Kidney (tissue), 13 donors: ENCODE measurements at regions not wholly inside any gene's neighbourhood (a gene's known extent, or its start where the extent isn't known, plus 50 kb on each side); places are given as distances from the start of the nearest gene placed in this dataset.

Experiments
- DNase-seq, 5 donors: peaks; one replicate each; pipeline ENCODE4 v3.0.0-alpha.2; 2013 to 2020
- FAIRE-seq: peaks from 2 replicates; lab custom pipeline; 2012; peaks lifted over from hg19 to GRCh38; lab: Jason Lieb, UNC
- H3K27ac ChIP-seq, 2 donors: one replicate each; pipeline ENCODE4 v1.7.0; 2013; ENCODE audit warnings: low read depth in 2 of 2, low read length in 2 of 2, inconsistent platforms in 1 of 2
- H3K27me3 ChIP-seq: one replicate; pipeline ENCODE4 v1.7.1; 2013; ENCODE audit warnings: low read length, inconsistent platforms; ENCODE audit not compliant: control insufficient read depth, insufficient read depth
- H3K36me3 ChIP-seq, 3 donors: one replicate each; pipeline versions ENCODE4 v1.7.0 to v1.7.1; 2013; ENCODE audit warnings: low read length in 3 of 3, control low read depth in 1 of 3, inconsistent platforms in 1 of 3; ENCODE audit not compliant: insufficient read depth in 3 of 3, control insufficient read depth in 2 of 3
- H3K4me1 ChIP-seq, 3 donors: one replicate each; pipeline versions ENCODE4 v1.7.0 to v1.7.1; 2013; ENCODE audit warnings: low read length in 3 of 3, inconsistent platforms in 1 of 3, low read depth in 1 of 3; ENCODE audit not compliant: control insufficient read depth in 2 of 3, insufficient read depth in 2 of 3
- H3K4me3 ChIP-seq, 3 donors: one replicate each; pipeline versions ENCODE4 v1.7.0 to v1.8.1; 2013; ENCODE audit warnings: low read length in 3 of 3, control low read depth in 1 of 3, inconsistent platforms in 1 of 3
- H3K9ac ChIP-seq, 3 donors: one replicate each; pipeline versions ENCODE4 v1.7.0 to v1.7.1; 2013; ENCODE audit warnings: low read length in 3 of 3, control low read depth in 1 of 3, inconsistent platforms in 1 of 3
- H3K9me3 ChIP-seq, 3 donors: one replicate each; pipeline versions ENCODE4 v1.7.0 to v1.7.1; 2013; ENCODE audit warnings: low read length in 3 of 3, control low read depth in 1 of 3, inconsistent platforms in 1 of 3; ENCODE audit not compliant: control insufficient read depth in 2 of 3, insufficient read depth in 1 of 3
- CTCF ChIP-seq: IDR thresholded peaks from 3 replicates; pipeline ENCODE4 v1.5.1; 2012; ENCODE audit warnings: mild to moderate bottlenecking, moderate library complexity, borderline replicate concordance; ENCODE audit not compliant: insufficient read depth; ENCODE audit errors: extremely low read depth
- intact Hi-C: fragments of 100-400 bp; cut with DNase I; formaldehyde crosslinking; loops from one replicate; pipeline ENCODE4 v1.11.1; 2022
- donor health status: control.
- donor health status: control.
- donor health status: control.
- donor health status: control.
- donor health status: control.
- donor health status: DM: yes; HTN: yes; CAD: no.
- donor health status: Normal renal cell carcinoma (clear cell type).

GRCh38 chr3:102332205-102332604, 102.6 kb upstream of the ZPLD1 start:
- Histone ChIP-seq H3K4me1 (no peaks in the 10 kb centered on the region), H3K4me3 (no peak overlapping the region), H3K36me3 (no peaks in the 10 kb centered on the region), H3K9me3 (no peaks in the 10 kb centered on the region), H3K27ac (no peak overlapping the region), H3K27me3 (no peaks in the 10 kb centered on the region), H3K9ac (no peak overlapping the region)
- intact Hi-C loops, result no loop called here
- TF ChIP-seq CTCF, result no peak
- DNase-seq (no peak), FAIRE-seq (no peak)

GRCh38 chr3:102332934-102333333, 101.9 kb upstream of the ZPLD1 start:
- Histone ChIP-seq H3K9me3 (no peaks in the 10 kb centered on the region), H3K4me3 (no peak overlapping the region), H3K27ac (no peak overlapping the region), H3K36me3 (no peaks in the 10 kb centered on the region), H3K4me1 (no peaks in the 10 kb centered on the region), H3K9ac (no peak overlapping the region), H3K27me3 (no peaks in the 10 kb centered on the region)
- intact Hi-C loops, result no loop called here
- TF ChIP-seq CTCF, result no peak
- FAIRE-seq, result no peak
- DNase-seq, result no peak

GRCh38 chr3:102336130-102336529, 98.7 kb upstream of the ZPLD1 start:
- no peak for TF ChIP-seq CTCF
- no peaks in the 10 kb centered on the region for H3K4me1 ChIP-seq
- no peak overlapping the region for H3K27ac ChIP-seq
- no peak for FAIRE-seq
- no peak overlapping the region for H3K4me3 ChIP-seq
- no peak for DNase-seq
- no peak overlapping the region for H3K9ac ChIP-seq
- H3K9me3 ChIP-seq, result no peaks in the 10 kb centered on the region
- H3K27me3 ChIP-seq, result no peaks in the 10 kb centered on the region
- no peaks in the 10 kb centered on the region for H3K36me3 ChIP-seq
- intact Hi-C loops, result no loop called here

- Histone ChIP-seq H3K36me3 (no peaks in the 10 kb centered on the region), H3K27me3 (no peaks in the 10 kb centered on the region), H3K9ac (no peak overlapping the region), H3K9me3 (no peaks in the 10 kb centered on the region), H3K4me3 (no peak overlapping the region), H3K27ac (no peak overlapping the region), H3K4me1 (no peaks in the 10 kb centered on the region)
- TF ChIP-seq CTCF, result no peak
- intact Hi-C loops, result no loop called here
- DNase-seq (no peak), FAIRE-seq (no peak)
Observed at GRCh38 chr3:102339671-102340070, 95.1 kb upstream of the ZPLD1 start.
